HepG2 (cell line): ENCODE measurements at regions not wholly inside any gene's neighbourhood (a gene's known extent, or its start where the extent isn't known, plus 50 kb on each side); places are given as distances from the start of the nearest gene placed in this dataset.

Experiments used
- ATAC-seq: fragments of 200-7000 bp; cut with Tn5 transposase; 3 replicates; pipeline ENCODE4 v1.9.1; 2020; ENCODE audit warnings: mild to moderate bottlenecking, moderate library complexity
- BruUV-seq: library from RNA; stranded (reverse); fragments of 400-500 nt; replicated peaks from 2 replicates; lab custom pipeline; 2021; lab: Mats Ljungman, UMichigan
- CTCF ChIA-PET: fragments of 300-600 bp; formaldehyde crosslinking; extraction: SDS; loops from one replicate; lab custom pipeline; 2021; ENCODE audit warnings: low total read pairs, inconsistent platforms, low intra/inter-chr PET ratio; lab: Yijun Ruan, JAX
- POLR2A ChIA-PET: fragments of 350-600 bp; sonication (Branson Sonifier 250); formaldehyde crosslinking; loops from one replicate; lab custom pipeline; 2020; ENCODE audit warnings: antibody characterized with exemption, inconsistent platforms; lab: Yijun Ruan, JAX
- DNase-seq: peaks from one replicate; pipeline ENCODE4 v3.0.0-alpha.2; 2015; ENCODE audit warnings: low spot score
- FAIRE-seq: peaks from 3 replicates; lab custom pipeline; 2011; peaks lifted over from hg19 to GRCh38; lab: Jason Lieb, UNC
- H2AFZ ChIP-seq: one replicate; pipeline ENCODE4 v1.6.1; 2011; ENCODE audit warnings: low read length, inconsistent platforms
- H3K27ac ChIP-seq: fragments of 300-600 bp; 3 replicates; pipeline ENCODE4 v1.8.0; 2011; ENCODE audit warnings: mixed run types, mild to moderate bottlenecking, mixed read lengths, low read length, inconsistent platforms; ENCODE audit not compliant: insufficient read depth; ENCODE audit errors: extremely low read length
- H3K27me3 ChIP-seq, 2 experiments: fragments of 200-600 bp in 1 of 2; 2 replicates in 1 of 2; 3 replicates in 1 of 2; pipeline versions ENCODE4 v1.6.0 to v1.8.0; 2011; ENCODE audit warnings: low read length in 2 of 2, mild to moderate bottlenecking in 2 of 2, moderate library complexity in 2 of 2, inconsistent platforms in 1 of 2; ENCODE audit not compliant: insufficient read depth in 2 of 2, control insufficient read depth in 1 of 2
- H3K36me3 ChIP-seq, 2 experiments: fragments of 200-600 bp in 1 of 2; replicated peaks in 1 of 2; 2 replicates in 1 of 2; 3 replicates in 1 of 2; pipeline versions ENCODE4 v1.5.1 to v1.8.0; 2011; ENCODE audit warnings: low read length in 2 of 2, inconsistent platforms in 1 of 2; ENCODE audit not compliant: insufficient read depth in 2 of 2, control insufficient read depth in 1 of 2
- H3K4me1 ChIP-seq: 2 replicates; pipeline ENCODE4 v1.5.1; 2012; ENCODE audit warnings: low read length, inconsistent platforms; ENCODE audit not compliant: insufficient read depth
- H3K4me2 ChIP-seq: 2 replicates; pipeline ENCODE4 v1.6.0; 2011; ENCODE audit warnings: low read depth, low read length, inconsistent platforms
- H3K4me3 ChIP-seq, 3 experiments: fragments of 200-600 bp in 1 of 3; sonication (generic), shearing (Covaris generic) in 1 of 3; replicated peaks in 1 of 3; 2 replicates each; pipeline ENCODE4 v1.5.1; 2011 to 2016; ENCODE audit warnings: low read length in 3 of 3, inconsistent platforms in 2 of 3, low read depth in 2 of 3, mild to moderate bottlenecking in 2 of 3, control low read depth in 1 of 3, mixed read lengths in 1 of 3; ENCODE audit not compliant: insufficient read depth in 1 of 3
- H3K79me2 ChIP-seq: one replicate; pipeline ENCODE4 v1.6.1; 2011; ENCODE audit warnings: low read length, inconsistent platforms; ENCODE audit not compliant: insufficient read depth
- H3K9ac ChIP-seq: 2 replicates; pipeline ENCODE4 v1.6.0; 2011; ENCODE audit warnings: mild to moderate bottlenecking, low read depth, low read length, inconsistent platforms; ENCODE audit not compliant: insufficient read depth
- H3K9me3 ChIP-seq: 2 replicates; pipeline ENCODE4 v1.5.1; 2012; ENCODE audit warnings: mild to moderate bottlenecking, low read length
- H4K20me1 ChIP-seq: 2 replicates; pipeline ENCODE4 v1.6.0; 2011; ENCODE audit warnings: inconsistent platforms, mild to moderate bottlenecking, low read length, moderate library complexity; ENCODE audit not compliant: insufficient read depth
- ATF2 ChIP-seq: sonication (generic); formaldehyde crosslinking; IDR thresholded peaks from 2 replicates; pipeline ENCODE4 v1.4.0; 2020; ENCODE audit warnings: missing genetic modification reagents
- GFI1 ChIP-seq: sonication (generic); formaldehyde crosslinking; IDR thresholded peaks from 2 replicates; pipeline ENCODE4 v1.5.0; 2020; ENCODE audit warnings: missing genetic modification reagents, mild to moderate bottlenecking, borderline replicate concordance
- HNRNPH1 ChIP-seq: fragments of 200-400 bp; formaldehyde crosslinking; optimal IDR thresholded peaks from 2 replicates; pipeline ENCODE3; 2017; ENCODE audit warnings: mild to moderate bottlenecking, low read depth, low read length
- ZBTB4 ChIP-seq: sonication (generic); formaldehyde crosslinking; IDR thresholded peaks from 2 replicates; pipeline ENCODE4 v1.4.0; 2020; ENCODE audit warnings: missing genetic modification reagents, mild to moderate bottlenecking, borderline replicate concordance
- ZC3H13 ChIP-seq: sonication (generic); formaldehyde crosslinking; IDR thresholded peaks from 2 replicates; pipeline ENCODE4 v1.8.1; 2023; ENCODE audit warnings: mild to moderate bottlenecking, missing genetic modification reagents, moderate library complexity
- ZKSCAN1 ChIP-seq: fragments of 150-350 bp; IDR thresholded peaks from 2 replicates; pipeline ENCODE4 v1.6.1; 2014; ENCODE audit warnings: low read length
- ZNF12 ChIP-seq: sonication (generic); formaldehyde crosslinking; IDR thresholded peaks from 2 replicates; pipeline ENCODE4 v1.5.0; 2020; ENCODE audit warnings: missing genetic modification reagents
- ZNF33B ChIP-seq: sonication (generic); formaldehyde crosslinking; IDR thresholded peaks from 2 replicates; pipeline ENCODE4 v1.5.1; 2020; ENCODE audit warnings: mild to moderate bottlenecking, missing genetic modification reagents
- ZNF570 ChIP-seq: sonication (generic); formaldehyde crosslinking; IDR thresholded peaks from 2 replicates; pipeline ENCODE4 v1.4.0; 2020; ENCODE audit warnings: mild to moderate bottlenecking, missing genetic modification reagents, borderline replicate concordance
- ZNF7 ChIP-seq: IDR thresholded peaks from 2 replicates; pipeline ENCODE4 v1.6.1; 2016; ENCODE audit warnings: missing biosample characterization, missing genetic modification reagents
- ZNF704 ChIP-seq: sonication (generic); formaldehyde crosslinking; IDR thresholded peaks from 2 replicates; pipeline ENCODE4 v1.8.1; 2023; ENCODE audit warnings: mild to moderate bottlenecking, inconsistent platforms, moderate library complexity, missing genetic modification reagents, borderline replicate concordance
- ZNF772 ChIP-seq: sonication (generic); formaldehyde crosslinking; IDR thresholded peaks from 2 replicates; pipeline ENCODE4 v1.5.0; 2020; ENCODE audit warnings: mild to moderate bottlenecking, missing genetic modification reagents
- ZNF776 ChIP-seq: sonication (generic); formaldehyde crosslinking; IDR thresholded peaks from 2 replicates; pipeline ENCODE4 v1.4.0; 2020; ENCODE audit warnings: mild to moderate bottlenecking, missing genetic modification reagents
- WGBS: methylation state at CpG from one replicate; pipeline ENCODE4 v1.1.6; 2017; ENCODE audit warnings: low lambda C conversion rate; 5-methylcytosine and 5-hydroxymethylcytosine counted together
- in situ Hi-C: cut with HindIII; loops from 2 replicates; pipeline ENCODE4 v1.10.0; 2017; ENCODE audit warnings: low pct_unique_long_range_greater_than_20kb; ENCODE audit not compliant: extremely low pct_ligation_motif_present
- intact Hi-C: fragments of 100-400 bp; cut with micrococcal nuclease; formaldehyde crosslinking; loops from one replicate; pipeline ENCODE4 v1.10.0; 2022; ENCODE audit not compliant: unreplicated experiment
- TF ChIP-seq, protein P1 (sequence below): sonication (generic); formaldehyde crosslinking; IDR thresholded peaks from 2 replicates; pipeline ENCODE4 v1.8.1; 2023; ENCODE audit warnings: mild to moderate bottlenecking, missing genetic modification reagents

DNA sequence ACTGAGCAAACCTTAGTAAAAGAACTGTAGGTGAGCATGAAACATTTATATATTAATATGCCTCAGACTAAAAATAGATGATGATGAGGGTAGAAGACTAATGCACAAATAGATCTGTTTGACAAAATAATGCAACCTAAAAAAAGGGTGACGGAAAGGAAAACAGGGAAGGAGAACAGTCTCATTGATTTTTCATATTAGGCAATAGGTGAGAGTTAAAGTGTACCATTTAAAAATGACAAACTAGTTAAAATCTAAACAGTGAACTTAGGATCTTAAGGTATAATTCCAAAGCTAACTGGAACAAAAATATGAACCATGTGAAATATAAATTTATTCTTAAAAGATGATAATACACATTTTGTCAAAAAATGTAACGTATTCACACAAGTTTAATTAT, 1347.6 kb downstream of the SI start:
- no TSS peak for BruUV-seq
- 2% methylated on average over 2 of the region's 2 CpGs for WGBS

More for the DNA sequence above, 1347.6 kb downstream of the SI start:
- no peak overlapping the region for H3K27ac ChIP-seq
- H4K20me1 ChIP-seq = no peaks in the 10 kb centered on the region
- no peak for DNase-seq
- in situ Hi-C loops = no loop called here
- H3K4me1 ChIP-seq = no peaks in the 10 kb centered on the region
- POLR2A ChIA-PET = no interaction called here
- ATAC-seq = no peak
- no peaks in the 10 kb centered on the region for H3K36me3 ChIP-seq
- CTCF ChIA-PET = no interaction called here
- no peak overlapping the region for H3K4me2 ChIP-seq
- H2AFZ ChIP-seq = no peak overlapping the region
- TF ChIP-seq ZBTB4 (CRISPR knock-in tag) (no peak), ZNF33B (CRISPR knock-in tag) (no peak), ZNF7 (CRISPR knock-in tag) (no peak), ZNF776 (CRISPR knock-in tag) (no peak), ZKSCAN1 (no peak), ZC3H13 (CRISPR knock-in tag) (no peak), GFI1 (CRISPR knock-in tag) (no peak), ATF2 (CRISPR knock-in tag) (no peak), ZNF12 (CRISPR knock-in tag) (no peak), ZNF772 (no peak), HNRNPH1 (no peak), ZNF704 (no peak), ZNF570 (CRISPR knock-in tag) (no peak)
- TF ChIP-seq, protein P1, sequence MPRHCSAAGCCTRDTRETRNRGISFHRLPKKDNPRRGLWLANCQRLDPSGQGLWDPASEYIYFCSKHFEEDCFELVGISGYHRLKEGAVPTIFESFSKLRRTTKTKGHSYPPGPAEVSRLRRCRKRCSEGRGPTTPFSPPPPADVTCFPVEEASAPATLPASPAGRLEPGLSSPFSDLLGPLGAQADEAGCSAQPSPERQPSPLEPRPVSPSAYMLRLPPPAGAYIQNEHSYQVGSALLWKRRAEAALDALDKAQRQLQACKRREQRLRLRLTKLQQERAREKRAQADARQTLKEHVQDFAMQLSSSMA (CRISPR knock-in tag) = no peak
- H3K79me2 ChIP-seq = no peaks in the 10 kb centered on the region
- intact Hi-C loops = no loop called here
- no peak overlapping the region for H3K4me3 ChIP-seq
- no peaks in the 10 kb centered on the region for H3K9me3 ChIP-seq
- no peak overlapping the region for H3K9ac ChIP-seq
- no peak for FAIRE-seq
- H3K27me3 ChIP-seq = no peaks in the 10 kb centered on the region
